K562 (cell line): ENCODE measurements at regions not wholly inside any gene's neighbourhood (a gene's known extent, or its start where the extent isn't known, plus 50 kb on each side); places are given as distances from the start of the nearest gene placed in this dataset.

Experiments used
- ATAC-seq: fragments of 200-7000 bp; cut with Tn5 transposase; 3 replicates; pipeline ENCODE4 v1.9.1; 2020; ENCODE audit warnings: moderate library complexity
- BruUV-seq: library from RNA; stranded (reverse); fragments of 400-500 nt; replicated peaks from 2 replicates; lab custom pipeline; 2021; lab: Mats Ljungman, UMichigan
- CTCF ChIA-PET: fragments of 300-600 bp; formaldehyde crosslinking; extraction: SDS; loops from one replicate; lab custom pipeline; 2021; ENCODE audit warnings: low intra/inter-chr PET ratio; lab: Yijun Ruan, JAX
- POLR2A ChIA-PET: fragments of 300-600, 350-650 bp; sonication (Branson Sonifier 250); formaldehyde crosslinking; extraction: SDS; loops from one replicate; lab custom pipeline; 2021; ENCODE audit warnings: antibody characterized with exemption, inconsistent platforms; lab: Yijun Ruan, JAX
- DNase-seq, 4 experiments: peaks; one replicate each; pipeline versions ENCODE4 v3.0.0 to v3.0.0-alpha.2; 2011 to 2018; ENCODE audit warnings: low spot score in 3 of 4, mixed read lengths in 3 of 4; ENCODE audit errors: extremely low read depth in 1 of 4
- FAIRE-seq: peaks from 2 replicates; lab custom pipeline; 2011; peaks lifted over from hg19 to GRCh38; lab: Jason Lieb, UNC
- H2AFZ ChIP-seq: 2 replicates; pipeline ENCODE4 v1.6.0; 2011; ENCODE audit warnings: low read depth, low read length, control low read depth, inconsistent platforms
- H3K27ac ChIP-seq: fragments of 200-600 bp; 3 replicates; pipeline ENCODE4 v1.8.0; 2011; ENCODE audit warnings: low read depth, mild to moderate bottlenecking, control low read depth, inconsistent platforms, low read length, moderate library complexity, mixed read lengths; ENCODE audit errors: extremely low read depth
- H3K27me3 ChIP-seq, 2 experiments: fragments of 300-600 bp in 1 of 2; 2 replicates in 1 of 2; 3 replicates in 1 of 2; pipeline versions ENCODE4 v1.6.0 to v1.8.0; 2011; ENCODE audit warnings: inconsistent platforms in 2 of 2, low read length in 2 of 2, mild to moderate bottlenecking in 1 of 2, mixed read lengths in 1 of 2, moderate library complexity in 1 of 2; ENCODE audit not compliant: control insufficient read depth in 2 of 2, insufficient read depth in 2 of 2
- H3K36me3 ChIP-seq: fragments of 300-600 bp; 3 replicates; pipeline ENCODE4 v1.8.0; 2011; ENCODE audit warnings: mild to moderate bottlenecking, low read length, inconsistent platforms; ENCODE audit not compliant: control insufficient read depth, insufficient read depth
- H3K4me1 ChIP-seq, 2 experiments: fragments of 200-600 bp in 1 of 2; replicated peaks in 1 of 2; 2 replicates in 1 of 2; 3 replicates in 1 of 2; pipeline versions ENCODE4 v1.5.1 to v1.8.0; 2011; ENCODE audit warnings: inconsistent platforms in 2 of 2, low read length in 2 of 2, mild to moderate bottlenecking in 1 of 2, mixed read lengths in 1 of 2, moderate library complexity in 1 of 2; ENCODE audit not compliant: control insufficient read depth in 2 of 2, insufficient read depth in 2 of 2
- H3K4me2 ChIP-seq: 2 replicates; pipeline ENCODE4 v1.6.1; 2011; ENCODE audit warnings: low read length, control low read depth, inconsistent platforms, mixed read lengths; ENCODE audit not compliant: insufficient read depth
- H3K4me3 ChIP-seq: fragments of 200-600 bp; sonication (generic), shearing (Covaris generic); 2 replicates; pipeline ENCODE4 v1.5.1; 2016; ENCODE audit warnings: control low read depth, inconsistent platforms
- H3K79me2 ChIP-seq: fragments of 200-600 bp; 3 replicates; pipeline ENCODE4 v1.8.0; 2011; ENCODE audit warnings: low read length, inconsistent platforms; ENCODE audit not compliant: control insufficient read depth, insufficient read depth
- H3K9ac ChIP-seq, 2 experiments: 2 replicates each; pipeline versions ENCODE4 v1.6.0 to v1.6.1; 2011; ENCODE audit warnings: low read depth in 2 of 2, low read length in 2 of 2, control low read depth in 1 of 2, inconsistent platforms in 1 of 2, mild to moderate bottlenecking in 1 of 2, mixed read lengths in 1 of 2; ENCODE audit not compliant: insufficient read depth in 1 of 2
- H3K9me1 ChIP-seq: one replicate; pipeline ENCODE4 v1.6.0; 2011; ENCODE audit warnings: inconsistent platforms, mild to moderate bottlenecking, low read length, moderate library complexity; ENCODE audit not compliant: control insufficient read depth, insufficient read depth
- H3K9me3 ChIP-seq: replicated peaks from 2 replicates; pipeline ENCODE4 v1.5.1; 2011; ENCODE audit warnings: low read depth, low read length, inconsistent platforms; ENCODE audit not compliant: control insufficient read depth, insufficient read depth
- H4K20me1 ChIP-seq: replicated peaks from 2 replicates; pipeline ENCODE4 v1.6.1; 2011; ENCODE audit warnings: low read length, inconsistent platforms, mixed read lengths; ENCODE audit not compliant: control insufficient read depth, insufficient read depth
- ARNT ChIP-seq, 2 experiments: fragments of 450-650 bp; IDR thresholded peaks; 2 replicates each; pipeline ENCODE4 v1.6.1; 2016; ENCODE audit warnings: mild to moderate bottlenecking in 1 of 2
- BRF1 ChIP-seq: IDR thresholded peaks from 3 replicates; pipeline ENCODE4 v1.6.1; 2011; ENCODE audit warnings: borderline replicate concordance, mild to moderate bottlenecking; ENCODE audit not compliant: insufficient read length; ENCODE audit errors: extremely low read depth
- EHMT2 ChIP-seq: fragments of 450-650 bp; IDR thresholded peaks from 2 replicates; pipeline ENCODE4 v1.6.1; 2018; ENCODE audit warnings: antibody characterized with exemption
- JUNB ChIP-seq: fragments of 450-650 bp; formaldehyde crosslinking; conservative IDR thresholded peaks from 2 replicates; pipeline ENCODE4 v1.4.0; 2020; ENCODE audit warnings: mild to moderate bottlenecking
- MEF2D ChIP-seq: conservative IDR thresholded peaks from 2 replicates; pipeline ENCODE4 v1.6.1; 2016; ENCODE audit warnings: low read depth, missing genetic modification characterization, missing compliant biosample characterization
- MYNN ChIP-seq, 2 experiments: sonication (generic); formaldehyde crosslinking in 1 of 2; IDR thresholded peaks; 2 replicates each; pipeline versions ENCODE4 v1.5.0 to v1.6.1; 2016 to 2020; ENCODE audit warnings: antibody characterized with exemption in 1 of 2, missing genetic modification reagents in 1 of 2
- NR2F6 ChIP-seq: fragments of 450-650 bp; formaldehyde crosslinking; IDR thresholded peaks from 2 replicates; pipeline ENCODE4 v1.4.0; 2020; ENCODE audit warnings: mild to moderate bottlenecking
- RUNX1 ChIP-seq: sonication (generic); IDR thresholded peaks from 2 replicates; pipeline ENCODE4 v1.6.1; 2016; ENCODE audit warnings: antibody characterized with exemption, low read depth
- SMARCA4 ChIP-seq: fragments of 450-650 bp; IDR thresholded peaks from 2 replicates; pipeline ENCODE4 v1.6.1; 2016
- SNIP1 ChIP-seq: fragments of 450-650 bp; IDR thresholded peaks from 2 replicates; pipeline ENCODE4 v1.7.1; 2017; ENCODE audit warnings: low read depth, mild to moderate bottlenecking
- ZZZ3 ChIP-seq: fragments of 450-650 bp; IDR thresholded peaks from 2 replicates; pipeline ENCODE4 v1.6.1; 2016; ENCODE audit warnings: antibody characterized with exemption, mild to moderate bottlenecking, moderate library complexity
- whole genome bisulfite sequencing: fragments of 100-300 bp; shearing (Covaris generic); methylation state at CpG from one replicate; pipeline ENCODE4 v1.1.6; 2016; ENCODE audit warnings: low coverage, mixed read lengths; ENCODE audit not compliant: insufficient coverage; ENCODE audit errors: missing lambda C conversion rate; 5-methylcytosine and 5-hydroxymethylcytosine counted together
- in situ Hi-C: fragments of 300-500 bp; cut with MboI; formaldehyde crosslinking; loops from 4 replicates; pipeline ENCODE4 v1.15.0; 2018; ENCODE audit warnings: inconsistent platforms, mixed read lengths
- intact Hi-C: fragments of 100-400 bp; cut with micrococcal nuclease; formaldehyde crosslinking; loops from 2 replicates; pipeline ENCODE4 v1.14.2; 2022
- TF ChIP-seq, protein P1 (sequence below), 2 experiments: fragments of 250-450 bp in 1 of 2; fragments of 450-650 bp in 1 of 2; sonication (Bioruptor Pico) in 1 of 2; IDR thresholded peaks; 2 replicates each; pipeline versions ENCODE4 v1.6.1 to v1.8.0; 2016 to 2021; ENCODE audit warnings: mild to moderate bottlenecking in 2 of 2, moderate library complexity in 2 of 2, missing compliant biosample characterization in 1 of 2, missing genetic modification characterization in 1 of 2
- TF ChIP-seq, protein P2 (sequence below): fragments of 250-450 bp; sonication (Bioruptor Pico); IDR thresholded peaks from 2 replicates; pipeline ENCODE4 v1.5.0; 2021; ENCODE audit warnings: mild to moderate bottlenecking, borderline replicate concordance

DNA sequence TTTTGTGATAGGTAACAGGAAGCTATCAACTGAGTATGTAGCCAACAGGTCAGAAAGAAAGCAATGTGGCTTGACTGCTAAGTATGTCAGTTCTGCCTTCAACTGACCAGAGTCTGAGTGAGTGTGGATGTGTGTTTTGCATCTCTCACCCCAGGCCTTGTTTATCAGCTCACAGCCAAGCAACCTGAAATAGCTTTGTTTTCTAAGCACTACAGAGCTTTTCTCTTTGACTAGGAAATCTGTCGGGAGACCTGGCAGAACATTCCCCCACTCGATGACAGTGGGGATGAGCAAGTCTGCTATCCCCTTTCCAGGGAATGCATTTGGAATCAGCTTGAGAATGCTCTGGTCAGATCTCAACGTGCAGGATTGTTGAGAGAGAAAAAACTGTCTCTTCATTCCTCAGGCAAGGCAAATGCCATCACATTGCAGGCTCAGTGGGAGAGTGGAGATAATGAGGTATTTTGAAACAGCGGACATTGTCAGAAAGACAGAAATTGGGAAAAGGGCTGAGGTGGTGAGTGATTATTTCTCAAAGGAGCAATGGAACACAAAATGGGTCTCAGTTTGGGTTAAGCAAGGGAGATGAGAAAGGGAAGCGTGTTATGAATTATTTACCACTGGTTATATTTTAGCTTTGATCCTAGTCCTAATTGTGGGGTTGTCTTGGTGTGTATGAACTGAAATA lies 233.8 kb upstream of the PIK3C3 start (continued):
- no peak for TF ChIP-seq RUNX1

DNA sequence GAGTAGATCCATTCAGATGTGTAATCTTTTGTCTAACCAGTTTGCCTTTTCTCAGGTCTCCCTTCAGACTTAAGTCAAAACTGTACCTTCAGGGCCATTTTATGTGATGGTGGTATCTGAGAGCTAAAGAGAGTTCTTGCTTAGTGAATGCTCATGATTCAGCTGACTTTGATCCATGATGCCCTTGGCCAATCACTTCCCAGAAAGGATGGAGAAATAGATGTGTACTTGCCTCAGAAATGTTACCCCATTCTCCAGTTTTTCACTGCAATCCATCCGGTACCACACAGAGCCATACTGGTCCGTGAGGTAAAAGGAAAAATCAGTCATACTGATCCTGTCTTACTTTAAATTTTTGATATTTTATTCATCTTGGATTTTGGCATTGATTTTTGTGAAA lies 234.8 kb upstream of the PIK3C3 start:
- no peak for TF ChIP-seq ZZZ3
- TF ChIP-seq MEF2D = no peak
- TF ChIP-seq JUNB = no peak
- no peak for TF ChIP-seq SNIP1
- TF ChIP-seq, protein P1, sequence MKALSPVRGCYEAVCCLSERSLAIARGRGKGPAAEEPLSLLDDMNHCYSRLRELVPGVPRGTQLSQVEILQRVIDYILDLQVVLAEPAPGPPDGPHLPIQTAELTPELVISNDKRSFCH (CRISPR knock-in tag; IDR thresholded peaks at IDR 0.05) = no peak
- TF ChIP-seq, protein P1 (tag; IDR thresholded peaks at IDR 0.05) = no peak
- no peak for TF ChIP-seq EHMT2
- no peak for TF ChIP-seq BRF1
- no peak for TF ChIP-seq NR2F6
- TF ChIP-seq ARNT (IDR thresholded peaks at IDR 0.05) = no peak
- TF ChIP-seq, protein P2, sequence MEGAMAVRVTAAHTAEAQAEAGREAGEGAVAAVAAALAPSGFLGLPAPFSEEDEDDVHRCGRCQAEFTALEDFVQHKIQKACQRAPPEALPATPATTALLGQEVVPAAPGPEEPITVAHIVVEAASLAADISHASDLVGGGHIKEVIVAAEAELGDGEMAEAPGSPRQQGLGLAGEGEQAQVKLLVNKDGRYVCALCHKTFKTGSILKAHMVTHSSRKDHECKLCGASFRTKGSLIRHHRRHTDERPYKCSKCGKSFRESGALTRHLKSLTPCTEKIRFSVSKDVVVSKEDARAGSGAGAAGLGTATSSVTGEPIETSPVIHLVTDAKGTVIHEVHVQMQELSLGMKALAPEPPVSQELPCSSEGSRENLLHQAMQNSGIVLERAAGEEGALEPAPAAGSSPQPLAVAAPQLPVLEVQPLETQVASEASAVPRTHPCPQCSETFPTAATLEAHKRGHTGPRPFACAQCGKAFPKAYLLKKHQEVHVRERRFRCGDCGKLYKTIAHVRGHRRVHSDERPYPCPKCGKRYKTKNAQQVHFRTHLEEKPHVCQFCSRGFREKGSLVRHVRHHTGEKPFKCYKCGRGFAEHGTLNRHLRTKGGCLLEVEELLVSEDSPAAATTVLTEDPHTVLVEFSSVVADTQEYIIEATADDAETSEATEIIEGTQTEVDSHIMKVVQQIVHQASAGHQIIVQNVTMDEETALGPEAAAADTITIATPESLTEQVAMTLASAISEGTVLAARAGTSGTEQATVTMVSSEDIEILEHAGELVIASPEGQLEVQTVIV (CRISPR knock-in tag) = no peak
- TF ChIP-seq MYNN (IDR thresholded peaks at IDR 0.05) = no peak
- TF ChIP-seq MYNN (CRISPR knock-in tag; IDR thresholded peaks at IDR 0.05) = no peak
- TF ChIP-seq SMARCA4 = no peak
- ChIA-PET POLR2A (no interaction called here), CTCF (no interaction called here)
- intact Hi-C loops = no loop called here
- in situ Hi-C loops = no loop called here
- H3K9ac ChIP-seq = no peak overlapping the region
- H3K4me2 ChIP-seq = no peak overlapping the region
- no peaks in the 10 kb centered on the region for H4K20me1 ChIP-seq
- no peak overlapping the region for H3K4me3 ChIP-seq
- no peaks in the 10 kb centered on the region for H3K36me3 ChIP-seq
- no peak for ATAC-seq
- H3K4me1 ChIP-seq = no peaks in the 10 kb centered on the region
- H3K79me2 ChIP-seq = no peaks in the 10 kb centered on the region
- DNase-seq = no peak
- no TSS peak for BruUV-seq
- 0% methylated on average over 2 of the region's 2 CpGs for WGBS
- H3K27me3 ChIP-seq = no peaks in the 10 kb centered on the region
- H3K27ac ChIP-seq = no peak overlapping the region
- H3K9me1 ChIP-seq = no peaks in the 10 kb centered on the region
- no peak overlapping the region for H2AFZ ChIP-seq
- H3K9me3 ChIP-seq = no peaks in the 10 kb centered on the region
- no peak for FAIRE-seq
